Transverse colon (tissue), 3 donors: ENCODE measurements at regions not wholly inside any gene's neighbourhood (a gene's known extent, or its start where the extent isn't known, plus 50 kb on each side); places are given as distances from the start of the nearest gene placed in this dataset.

Experiments used
- EP300 ChIP-seq: sonication (generic); formaldehyde crosslinking; IDR thresholded peaks from one replicate; pipeline ENCODE4 v1.6.1; 2017; ENCODE audit warnings: antibody characterized with exemption, low read depth
- TF ChIP-seq, protein P1 (sequence below), 5 experiments: fragments of 200-600 bp in 3 of 5; fragments of 450-650 bp in 2 of 5; sonication (generic) in 3 of 5; IDR thresholded peaks; 1 replicate in 2 of 5; 2 replicates in 3 of 5; pipeline ENCODE4 v1.5.1; 2016 to 2017; ENCODE audit warnings: antibody characterized with exemption in 5 of 5, inconsistent platforms in 3 of 5, mild to moderate bottlenecking in 2 of 5, moderate library complexity in 1 of 5

DNA sequence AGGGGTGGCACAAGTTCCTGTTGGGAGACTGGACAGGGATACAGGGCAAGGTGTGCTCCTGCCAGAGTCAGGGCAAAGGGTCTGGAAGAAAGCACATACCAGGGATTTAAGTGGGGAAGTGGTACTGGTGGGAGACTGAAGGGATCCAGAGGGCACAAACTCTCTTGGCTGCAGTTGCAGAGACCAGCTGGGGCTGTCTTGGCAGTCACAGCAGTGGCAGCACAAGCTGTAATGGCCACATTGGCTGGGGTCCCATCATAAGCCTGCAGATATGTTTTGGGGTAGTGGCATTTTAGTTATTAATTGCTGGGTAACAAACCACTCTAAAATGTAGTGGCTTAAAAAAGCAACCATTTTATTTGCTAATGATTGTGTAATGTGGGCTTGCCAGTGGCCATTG is 492.2 kb downstream of the ENC1 start:
- TF ChIP-seq EP300: no peak
- TF ChIP-seq, protein P1, sequence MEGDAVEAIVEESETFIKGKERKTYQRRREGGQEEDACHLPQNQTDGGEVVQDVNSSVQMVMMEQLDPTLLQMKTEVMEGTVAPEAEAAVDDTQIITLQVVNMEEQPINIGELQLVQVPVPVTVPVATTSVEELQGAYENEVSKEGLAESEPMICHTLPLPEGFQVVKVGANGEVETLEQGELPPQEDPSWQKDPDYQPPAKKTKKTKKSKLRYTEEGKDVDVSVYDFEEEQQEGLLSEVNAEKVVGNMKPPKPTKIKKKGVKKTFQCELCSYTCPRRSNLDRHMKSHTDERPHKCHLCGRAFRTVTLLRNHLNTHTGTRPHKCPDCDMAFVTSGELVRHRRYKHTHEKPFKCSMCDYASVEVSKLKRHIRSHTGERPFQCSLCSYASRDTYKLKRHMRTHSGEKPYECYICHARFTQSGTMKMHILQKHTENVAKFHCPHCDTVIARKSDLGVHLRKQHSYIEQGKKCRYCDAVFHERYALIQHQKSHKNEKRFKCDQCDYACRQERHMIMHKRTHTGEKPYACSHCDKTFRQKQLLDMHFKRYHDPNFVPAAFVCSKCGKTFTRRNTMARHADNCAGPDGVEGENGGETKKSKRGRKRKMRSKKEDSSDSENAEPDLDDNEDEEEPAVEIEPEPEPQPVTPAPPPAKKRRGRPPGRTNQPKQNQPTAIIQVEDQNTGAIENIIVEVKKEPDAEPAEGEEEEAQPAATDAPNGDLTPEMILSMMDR (IDR thresholded peaks at IDR 0.05): no peak
